ENCODE measurements at regions not wholly inside any gene's neighbourhood (a gene's known extent, or its start where the extent isn't known, plus 50 kb on each side); places are given as distances from the start of the nearest gene placed in this dataset.

GRCh38 chr9:79352322-79352721, 219.4 kb upstream of the TLE4 start:
- no peak for TF ChIP-seq CTCF (IDR thresholded peaks at IDR 0.05)
- TF ChIP-seq POLR2AphosphoS5 (IDR thresholded peaks at IDR 0.05): no peak
- TF ChIP-seq POLR2A (IDR thresholded peaks at IDR 0.05): no peak
